Prostate gland (tissue), 2 donors: ENCODE measurements at regions not wholly inside any gene's neighbourhood (a gene's known extent, or its start where the extent isn't known, plus 50 kb on each side); places are given as distances from the start of the nearest gene placed in this dataset.

Source experiments
- POLR2A ChIP-seq: fragments of 450-650 bp; IDR thresholded peaks from one replicate; pipeline ENCODE4 v1.6.1; 2016; ENCODE audit warnings: antibody characterized with exemption, mild to moderate bottlenecking
- TF ChIP-seq, protein P1 (sequence below), 4 experiments: fragments of 200-600 bp in 2 of 4; fragments of 450-650 bp in 2 of 4; sonication (generic) in 2 of 4; IDR thresholded peaks; 1 replicate in 3 of 4; 2 replicates in 1 of 4; pipeline ENCODE4 v1.5.1; 2016 to 2019; ENCODE audit warnings: antibody characterized with exemption in 4 of 4, mild to moderate bottlenecking in 2 of 4, moderate library complexity in 2 of 4

DNA sequence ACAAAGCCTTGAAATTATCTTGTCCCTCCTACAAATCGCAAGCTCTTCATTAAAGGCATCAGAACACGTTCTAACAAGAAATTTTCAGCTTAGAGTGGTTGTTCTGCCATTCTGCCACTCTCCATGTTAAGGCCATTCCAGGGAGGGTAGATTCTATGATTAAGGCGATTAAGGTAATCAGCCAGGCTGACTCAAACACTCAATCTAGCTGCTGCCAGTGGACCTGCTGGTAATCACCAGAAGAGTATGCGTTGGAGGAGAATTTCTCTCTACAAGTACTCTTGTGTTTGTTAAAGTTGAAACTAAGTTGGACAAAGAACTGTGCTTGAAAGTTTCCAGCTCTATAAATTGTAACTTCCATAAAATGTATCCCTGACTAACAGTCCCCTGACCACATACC lies 149.2 kb upstream of the COL1A2 start:
- no peak for TF ChIP-seq POLR2A
- TF ChIP-seq, protein P1, sequence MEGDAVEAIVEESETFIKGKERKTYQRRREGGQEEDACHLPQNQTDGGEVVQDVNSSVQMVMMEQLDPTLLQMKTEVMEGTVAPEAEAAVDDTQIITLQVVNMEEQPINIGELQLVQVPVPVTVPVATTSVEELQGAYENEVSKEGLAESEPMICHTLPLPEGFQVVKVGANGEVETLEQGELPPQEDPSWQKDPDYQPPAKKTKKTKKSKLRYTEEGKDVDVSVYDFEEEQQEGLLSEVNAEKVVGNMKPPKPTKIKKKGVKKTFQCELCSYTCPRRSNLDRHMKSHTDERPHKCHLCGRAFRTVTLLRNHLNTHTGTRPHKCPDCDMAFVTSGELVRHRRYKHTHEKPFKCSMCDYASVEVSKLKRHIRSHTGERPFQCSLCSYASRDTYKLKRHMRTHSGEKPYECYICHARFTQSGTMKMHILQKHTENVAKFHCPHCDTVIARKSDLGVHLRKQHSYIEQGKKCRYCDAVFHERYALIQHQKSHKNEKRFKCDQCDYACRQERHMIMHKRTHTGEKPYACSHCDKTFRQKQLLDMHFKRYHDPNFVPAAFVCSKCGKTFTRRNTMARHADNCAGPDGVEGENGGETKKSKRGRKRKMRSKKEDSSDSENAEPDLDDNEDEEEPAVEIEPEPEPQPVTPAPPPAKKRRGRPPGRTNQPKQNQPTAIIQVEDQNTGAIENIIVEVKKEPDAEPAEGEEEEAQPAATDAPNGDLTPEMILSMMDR (IDR thresholded peaks at IDR 0.05): no peak
